A673 (cell line): ENCODE measurements at regions not wholly inside any gene's neighbourhood (a gene's known extent, or its start where the extent isn't known, plus 50 kb on each side); places are given as distances from the start of the nearest gene placed in this dataset.

Experiments
- BruUV-seq: library from RNA; stranded (reverse); fragments of 400-500 nt; replicated peaks from 2 replicates; lab custom pipeline; 2021; lab: Mats Ljungman, UMichigan
- CTCF ChIA-PET: fragments of 300-600 bp; sonication (Branson Sonifier 250); formaldehyde crosslinking; loops from one replicate; lab custom pipeline; 2022; ENCODE audit warnings: antibody characterized with exemption; lab: Charles Lee
- POLR2A ChIA-PET: fragments of 300-600 bp; sonication (Branson Sonifier 250); formaldehyde crosslinking; loops from one replicate; lab custom pipeline; 2022; ENCODE audit warnings: antibody characterized with exemption; ENCODE audit not compliant: low non-redundant PET; lab: Charles Lee
- DNase-seq: peaks from one replicate; pipeline ENCODE4 v3.0.0-alpha.2; 2015; ENCODE audit warnings: low spot score
- H3K27ac ChIP-seq: fragments of 200-600 bp; sonication (generic); 2 replicates; pipeline ENCODE4 v1.5.1; 2016; ENCODE audit warnings: mixed run types, low read depth, mild to moderate bottlenecking, mixed read lengths, antibody characterized with exemption, low read length; ENCODE audit not compliant: poor library complexity, severe bottlenecking
- H3K27me3 ChIP-seq: fragments of 200-600 bp; sonication (generic); replicated peaks from 2 replicates; pipeline ENCODE4 v1.6.1; 2017; ENCODE audit warnings: mixed run types, low read depth, mild to moderate bottlenecking, mixed read lengths, antibody characterized with exemption, low read length; ENCODE audit not compliant: insufficient read depth, poor library complexity
- H3K36me3 ChIP-seq: fragments of 200-600 bp; sonication (generic); 2 replicates; pipeline ENCODE4 v1.6.1; 2016; ENCODE audit warnings: mixed run types, mild to moderate bottlenecking, mixed read lengths, antibody characterized with exemption, low read length; ENCODE audit not compliant: insufficient read depth, poor library complexity, severe bottlenecking
- H3K4me1 ChIP-seq: fragments of 200-600 bp; sonication (generic); 2 replicates; pipeline ENCODE4 v1.6.1; 2017; ENCODE audit warnings: mixed run types, mild to moderate bottlenecking, mixed read lengths, antibody characterized with exemption, low read length; ENCODE audit not compliant: insufficient read depth, poor library complexity, severe bottlenecking
- H3K4me3 ChIP-seq: fragments of 200-600 bp; sonication (generic); 2 replicates; pipeline ENCODE4 v1.5.1; 2016; ENCODE audit warnings: low read depth, mixed run types, mild to moderate bottlenecking, mixed read lengths, low read length; ENCODE audit not compliant: poor library complexity, severe bottlenecking
- H3K9me3 ChIP-seq: fragments of 200-600 bp; sonication (generic); 2 replicates; pipeline ENCODE4 v1.6.1; 2016; ENCODE audit warnings: mixed run types, low read depth, mild to moderate bottlenecking, mixed read lengths, antibody characterized with exemption, low read length; ENCODE audit not compliant: poor library complexity, severe bottlenecking
- EZH2 ChIP-seq: fragments of 200-600 bp; sonication (generic); IDR thresholded peaks from 2 replicates; pipeline ENCODE4 v1.6.1; 2017; ENCODE audit warnings: borderline replicate concordance, low read depth, mild to moderate bottlenecking, mixed read lengths, antibody characterized with exemption, low read length; ENCODE audit not compliant: poor library complexity, severe bottlenecking
- intact Hi-C: fragments of 100-400 bp; cut with micrococcal nuclease; formaldehyde crosslinking; loops from one replicate; pipeline ENCODE4 v1.10.0; 2022; ENCODE audit not compliant: unreplicated experiment
- TF ChIP-seq, protein P1 (sequence below): fragments of 300-800, 200-600 bp; sonication (generic); conservative IDR thresholded peaks from 2 replicates; pipeline ENCODE4 v1.5.1; 2017; ENCODE audit warnings: low read depth, mild to moderate bottlenecking, antibody characterized with exemption, low read length, moderate library complexity, mixed read lengths

DNA sequence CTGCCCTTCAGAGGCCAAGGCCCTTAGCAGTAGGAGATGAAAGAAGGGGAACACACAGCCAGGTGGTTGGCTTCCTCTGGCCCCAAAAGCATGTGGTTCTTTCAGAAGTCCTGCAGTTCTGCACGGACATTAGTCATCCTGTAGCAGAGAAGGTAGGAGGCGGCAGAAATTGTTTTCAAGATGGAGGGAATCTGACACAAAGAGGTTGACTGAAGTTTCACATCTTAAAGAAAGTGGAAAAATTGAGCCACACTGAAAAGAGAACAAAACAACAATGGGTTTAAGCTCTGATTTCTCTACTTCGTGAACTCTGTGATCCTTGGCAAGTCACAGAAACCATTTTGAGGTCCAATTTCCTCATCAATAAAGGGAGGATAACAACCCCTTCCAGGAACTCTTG, 125.3 kb upstream of the DNAH14 start:
- ChIA-PET POLR2A (no interaction called here), CTCF (no interaction called here)
- H3K27ac ChIP-seq: no peak overlapping the region
- H3K9me3 ChIP-seq: no peaks in the 10 kb centered on the region
- no TSS peak for BruUV-seq
- no peaks in the 10 kb centered on the region for H3K36me3 ChIP-seq
- no peaks in the 10 kb centered on the region for H3K4me1 ChIP-seq
- TF ChIP-seq EZH2: no peak
- TF ChIP-seq, protein P1, sequence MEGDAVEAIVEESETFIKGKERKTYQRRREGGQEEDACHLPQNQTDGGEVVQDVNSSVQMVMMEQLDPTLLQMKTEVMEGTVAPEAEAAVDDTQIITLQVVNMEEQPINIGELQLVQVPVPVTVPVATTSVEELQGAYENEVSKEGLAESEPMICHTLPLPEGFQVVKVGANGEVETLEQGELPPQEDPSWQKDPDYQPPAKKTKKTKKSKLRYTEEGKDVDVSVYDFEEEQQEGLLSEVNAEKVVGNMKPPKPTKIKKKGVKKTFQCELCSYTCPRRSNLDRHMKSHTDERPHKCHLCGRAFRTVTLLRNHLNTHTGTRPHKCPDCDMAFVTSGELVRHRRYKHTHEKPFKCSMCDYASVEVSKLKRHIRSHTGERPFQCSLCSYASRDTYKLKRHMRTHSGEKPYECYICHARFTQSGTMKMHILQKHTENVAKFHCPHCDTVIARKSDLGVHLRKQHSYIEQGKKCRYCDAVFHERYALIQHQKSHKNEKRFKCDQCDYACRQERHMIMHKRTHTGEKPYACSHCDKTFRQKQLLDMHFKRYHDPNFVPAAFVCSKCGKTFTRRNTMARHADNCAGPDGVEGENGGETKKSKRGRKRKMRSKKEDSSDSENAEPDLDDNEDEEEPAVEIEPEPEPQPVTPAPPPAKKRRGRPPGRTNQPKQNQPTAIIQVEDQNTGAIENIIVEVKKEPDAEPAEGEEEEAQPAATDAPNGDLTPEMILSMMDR: no peak
- DNase-seq: no peak
- intact Hi-C loops: no loop called here
- no peak overlapping the region for H3K4me3 ChIP-seq
- H3K27me3 ChIP-seq: no peaks in the 10 kb centered on the region

DNA sequence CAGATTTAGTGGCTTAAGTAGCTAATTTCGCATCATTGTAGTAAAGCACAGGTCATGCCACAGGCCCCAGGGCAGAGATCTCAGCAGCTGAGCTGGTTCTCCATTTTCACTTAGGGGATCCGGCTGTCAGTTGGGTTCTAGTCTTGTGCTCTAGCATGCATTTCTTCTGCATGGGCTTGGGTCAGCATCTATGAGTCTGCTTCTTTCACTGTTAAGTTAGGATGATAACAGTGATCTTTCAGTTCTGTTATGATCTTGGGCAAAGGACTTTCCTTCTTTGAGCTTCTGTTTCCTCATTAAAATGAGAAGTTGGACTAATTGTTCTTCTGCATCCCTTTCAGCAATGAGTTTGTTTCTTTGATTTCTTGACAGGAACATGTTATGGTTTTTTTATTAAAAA, 123.6 kb upstream of the DNAH14 start:
- ChIA-PET POLR2A (no interaction called here), CTCF (no interaction called here)
- H3K4me3 ChIP-seq: no peak overlapping the region
- H3K27ac ChIP-seq: no peak overlapping the region
- H3K36me3 ChIP-seq: no peaks in the 10 kb centered on the region
- DNase-seq: no peak
- BruUV-seq: no TSS peak
- H3K9me3 ChIP-seq: no peaks in the 10 kb centered on the region
- H3K27me3 ChIP-seq: no peaks in the 10 kb centered on the region
- intact Hi-C loops: no loop called here
- no peaks in the 10 kb centered on the region for H3K4me1 ChIP-seq
- TF ChIP-seq EZH2: no peak
- TF ChIP-seq, protein P1: no peak

DNA sequence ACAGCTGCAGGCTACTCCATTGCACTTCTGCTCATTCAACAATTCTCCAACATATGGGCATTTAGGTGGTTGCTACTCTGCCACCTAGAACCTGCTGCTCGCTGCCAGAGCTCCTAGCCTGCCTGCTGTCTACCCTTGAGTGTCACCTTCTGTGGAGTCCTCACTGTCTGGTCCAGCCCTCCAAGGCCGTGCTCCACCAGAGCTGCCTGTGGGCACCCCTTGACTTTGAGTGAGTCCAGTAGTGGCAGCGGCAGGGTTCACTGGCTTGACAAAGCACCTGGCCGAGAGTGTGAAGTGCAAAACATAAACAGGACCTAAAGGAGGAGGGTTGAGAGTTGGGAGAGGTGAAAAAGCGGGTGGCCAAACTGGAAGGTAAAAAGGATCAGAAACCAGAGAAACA, 120.3 kb upstream of the DNAH14 start:
- no TSS peak for BruUV-seq
- Histone ChIP-seq H3K4me1 (no peaks in the 10 kb centered on the region), H3K9me3 (no peaks in the 10 kb centered on the region), H3K36me3 (no peaks in the 10 kb centered on the region), H3K27me3 (no peaks in the 10 kb centered on the region), H3K4me3 (no peak overlapping the region), H3K27ac (no peak overlapping the region)
- ChIA-PET POLR2A (no interaction called here), CTCF (no interaction called here)
- no peak for DNase-seq
- intact Hi-C loops: no loop called here
- no peak for TF ChIP-seq EZH2
- TF ChIP-seq, protein P1: no peak
